CD4-positive, alpha-beta T cell (primary cell): ENCODE measurements at regions not wholly inside any gene's neighbourhood (a gene's known extent, or its start where the extent isn't known, plus 50 kb on each side); places are given as distances from the start of the nearest gene placed in this dataset.

Source experiments
- ATAC-seq: fragments of 200-7000 bp; cut with Tn5 transposase; one replicate; pipeline ENCODE4 v1.10.0; 2022; ENCODE audit warnings: mild to moderate bottlenecking; ENCODE audit not compliant: poor library complexity
- CTCF ChIA-PET: fragments of 350-600 bp; sonication (Branson Sonifier 250); formaldehyde crosslinking; loops from one replicate; lab custom pipeline; 2021; ENCODE audit warnings: antibody characterized with exemption, inconsistent platforms; lab: Charles Lee
- POLR2A ChIA-PET: fragments of 350-600 bp; sonication (Branson Sonifier 250); formaldehyde crosslinking; loops from one replicate; lab custom pipeline; 2021; ENCODE audit warnings: antibody characterized with exemption, inconsistent platforms; lab: Charles Lee
- DNase-seq, 14 experiments: peaks; one replicate each; pipeline ENCODE4 v3.0.0-alpha.2; 2013 to 2020; ENCODE audit warnings: mixed read lengths in 2 of 14
- H3K27ac ChIP-seq, 2 donors: one replicate each; pipeline versions ENCODE4 v1.5.1 to v1.7.0; 2013; ENCODE audit warnings: low read length in 2 of 2, low read depth in 1 of 2, mild to moderate bottlenecking in 1 of 2
- H3K27me3 ChIP-seq, 2 experiments: 1 replicate in 1 of 2; 2 replicates in 1 of 2; pipeline versions ENCODE4 v1.6.1 to v1.7.0; 2013; ENCODE audit warnings: low read length in 2 of 2, control low read depth in 1 of 2, mild to moderate bottlenecking in 1 of 2, moderate library complexity in 1 of 2; ENCODE audit not compliant: insufficient read depth in 2 of 2, control insufficient read depth in 1 of 2
- H3K36me3 ChIP-seq: one replicate; pipeline ENCODE4 v1.6.1; 2013; ENCODE audit warnings: low read length, control low read depth; ENCODE audit not compliant: insufficient read depth
- H3K4me1 ChIP-seq: one replicate; pipeline ENCODE4 v1.6.1; 2013; ENCODE audit warnings: low read length, control low read depth; ENCODE audit not compliant: insufficient read depth
- H3K4me3 ChIP-seq: one replicate; pipeline ENCODE4 v1.5.1; 2013; ENCODE audit warnings: mild to moderate bottlenecking, low read length, moderate library complexity
- H3K9me3 ChIP-seq, 2 experiments: 1 replicate in 1 of 2; 2 replicates in 1 of 2; pipeline versions ENCODE4 v1.6.1 to v1.7.0; 2013; ENCODE audit warnings: low read length in 2 of 2, mild to moderate bottlenecking in 2 of 2, control low read depth in 1 of 2, moderate library complexity in 1 of 2; ENCODE audit not compliant: control insufficient read depth in 1 of 2, insufficient read depth in 1 of 2
- H3K27ac Mint-ChIP-seq: one replicate; pipeline ENCODE4 v1.8.0; 2020; ENCODE audit warnings: mixed read lengths
- H3K27me3 Mint-ChIP-seq: one replicate; pipeline ENCODE4 v1.8.0; 2021; ENCODE audit warnings: mixed read lengths
- H3K36me3 Mint-ChIP-seq: one replicate; pipeline ENCODE4 v1.8.0; 2021; ENCODE audit warnings: low read depth, mixed read lengths
- H3K4me1 Mint-ChIP-seq: one replicate; pipeline ENCODE4 v1.8.0; 2021; ENCODE audit warnings: low read depth, mixed read lengths
- H3K4me3 Mint-ChIP-seq: one replicate; pipeline ENCODE4 v1.8.0; 2020; ENCODE audit warnings: mild to moderate bottlenecking, mixed read lengths
- H3K9me3 Mint-ChIP-seq: one replicate; pipeline ENCODE4 v1.8.0; 2020; ENCODE audit warnings: mixed read lengths
- intact Hi-C, 2 experiments: fragments of 100-400 bp; cut with DNase I in 1 of 2; cut with micrococcal nuclease in 1 of 2; formaldehyde crosslinking; loops; one replicate each; pipeline versions ENCODE4 v1.15.1 to v1.9.0; 2023 to 2025; cut with DNase I, micrococcal nuclease
- TF ChIP-seq, protein P1 (sequence below): fragments of 200-600 bp; IDR thresholded peaks from one replicate; pipeline ENCODE4 v1.8.0; 2022; ENCODE audit warnings: antibody characterized with exemption, mild to moderate bottlenecking

DNA sequence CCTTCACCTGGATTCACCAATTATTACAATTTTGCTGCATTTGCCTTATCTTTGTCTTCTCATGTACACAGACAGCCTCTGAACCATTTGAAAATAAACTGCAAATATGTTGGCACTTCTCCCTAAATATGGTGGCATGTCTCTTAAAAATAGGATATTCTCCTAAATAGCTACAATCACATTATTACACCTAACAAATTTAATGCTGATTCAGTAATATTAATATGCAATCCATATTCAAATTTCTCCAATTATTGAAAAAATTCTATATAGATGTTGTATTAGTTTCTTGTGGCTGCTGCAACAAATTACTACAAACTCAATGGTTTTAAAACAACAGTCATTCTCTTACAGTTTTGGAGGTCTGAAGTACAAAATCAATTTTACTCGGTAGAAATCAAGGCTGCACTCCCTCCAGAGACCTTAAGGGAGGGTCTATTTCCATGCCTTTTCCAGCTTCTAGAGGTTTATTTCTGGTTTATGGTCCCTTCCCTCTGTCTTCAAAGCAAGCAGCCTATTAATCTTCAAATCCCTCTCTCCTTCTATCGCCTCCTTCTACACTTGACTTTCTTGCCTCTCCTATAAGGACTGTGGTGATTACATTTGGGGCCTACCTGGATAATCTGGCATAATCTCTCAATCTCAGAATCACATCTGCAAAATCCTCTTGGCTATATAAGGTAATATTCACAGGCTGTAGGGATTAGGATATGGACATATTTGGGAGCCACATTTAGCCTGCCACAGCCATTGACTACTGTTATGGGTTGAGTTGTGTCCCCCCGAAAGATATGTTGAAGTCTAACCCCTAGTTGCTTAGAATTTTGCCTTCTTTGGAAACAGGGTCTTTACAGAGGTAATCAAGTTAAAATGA lies 52.5 kb upstream of the BOLA1 start:
- intact Hi-C loops = no loop called here
- no peaks in the 10 kb centered on the region for H3K9me3 ChIP-seq
- H3K27me3 ChIP-seq = no peaks in the 10 kb centered on the region
- TF ChIP-seq, protein P1, sequence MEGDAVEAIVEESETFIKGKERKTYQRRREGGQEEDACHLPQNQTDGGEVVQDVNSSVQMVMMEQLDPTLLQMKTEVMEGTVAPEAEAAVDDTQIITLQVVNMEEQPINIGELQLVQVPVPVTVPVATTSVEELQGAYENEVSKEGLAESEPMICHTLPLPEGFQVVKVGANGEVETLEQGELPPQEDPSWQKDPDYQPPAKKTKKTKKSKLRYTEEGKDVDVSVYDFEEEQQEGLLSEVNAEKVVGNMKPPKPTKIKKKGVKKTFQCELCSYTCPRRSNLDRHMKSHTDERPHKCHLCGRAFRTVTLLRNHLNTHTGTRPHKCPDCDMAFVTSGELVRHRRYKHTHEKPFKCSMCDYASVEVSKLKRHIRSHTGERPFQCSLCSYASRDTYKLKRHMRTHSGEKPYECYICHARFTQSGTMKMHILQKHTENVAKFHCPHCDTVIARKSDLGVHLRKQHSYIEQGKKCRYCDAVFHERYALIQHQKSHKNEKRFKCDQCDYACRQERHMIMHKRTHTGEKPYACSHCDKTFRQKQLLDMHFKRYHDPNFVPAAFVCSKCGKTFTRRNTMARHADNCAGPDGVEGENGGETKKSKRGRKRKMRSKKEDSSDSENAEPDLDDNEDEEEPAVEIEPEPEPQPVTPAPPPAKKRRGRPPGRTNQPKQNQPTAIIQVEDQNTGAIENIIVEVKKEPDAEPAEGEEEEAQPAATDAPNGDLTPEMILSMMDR = no peak
- Mint-ChIP-seq H3K9me3 (no peaks in the 10 kb centered on the region), H3K4me1 (peaks cover 68% of the 10 kb centered on the region), H3K27ac (peak overlapping the region; percentile 85), H3K36me3 (peaks cover 65% of the 10 kb centered on the region), H3K4me3 (peak overlapping the region; percentile 89), H3K27me3 (no peaks in the 10 kb centered on the region)
- CTCF ChIA-PET = no interaction called here
- H3K4me3 ChIP-seq = no peak overlapping the region
- DNase-seq (peak in 2 of 14 experiments; percentile 1 to 6), ATAC-seq (no peak)
- peaks cover 25% of the 10 kb centered on the region for H3K4me1 ChIP-seq
- peaks cover 11% of the 10 kb centered on the region for H3K36me3 ChIP-seq
- POLR2A ChIA-PET = interaction anchor here (4.9 kb wide), 1 partner anchor 40 kb away, joined by 259 read pairs; a partner anchor contains a TSS
- H3K27ac ChIP-seq = no peak overlapping the region

DNA sequence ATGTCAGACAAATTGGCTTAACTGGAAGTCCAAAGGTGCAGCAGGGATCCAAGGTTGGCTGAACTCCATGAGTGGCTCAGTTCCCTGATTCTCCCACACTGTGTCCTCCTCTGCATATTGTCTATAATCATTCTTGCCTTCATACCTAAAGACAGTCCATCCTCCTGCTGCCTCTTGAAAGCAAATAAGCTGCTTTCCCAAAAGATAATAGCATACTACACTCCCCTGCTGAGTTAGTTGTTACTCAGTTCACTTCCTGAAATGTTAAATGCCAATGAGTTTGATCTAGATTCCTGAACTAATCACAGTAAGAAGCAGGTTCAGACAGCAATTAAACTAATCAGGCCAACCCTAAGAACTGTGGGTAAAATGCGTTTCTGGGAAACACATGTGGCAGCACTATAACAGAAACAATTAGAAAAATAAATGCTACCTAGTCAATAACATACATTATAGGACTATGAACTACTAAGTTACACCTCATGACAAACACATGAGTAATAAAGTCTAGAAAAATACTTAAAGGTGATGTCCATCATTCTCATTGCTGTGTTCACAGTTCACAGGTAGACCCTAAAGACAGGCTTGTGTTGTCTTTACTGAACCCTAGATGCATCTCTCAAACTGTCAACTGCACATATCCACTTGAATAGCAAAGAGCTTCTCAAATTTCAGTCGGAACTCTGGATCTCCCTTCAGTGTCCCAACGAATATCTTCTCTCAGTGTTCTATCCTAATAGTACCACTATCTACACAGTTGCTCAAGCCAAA lies 50.8 kb upstream of the BOLA1 start:
- POLR2A ChIA-PET = interaction anchor here (1.3 to 2.9 kb wide), 3 partner anchors 36 to 516 kb away, joined by 4 to 185 read pairs (median 9); partner anchors contain the start of gene RPRD2

More for the DNA sequence above, 50.8 kb upstream of the BOLA1 start:
- intact Hi-C loops = no loop called here
- Histone ChIP-seq H3K9me3 (no peaks in the 10 kb centered on the region), H3K27ac (no peak overlapping the region), H3K36me3 (peaks cover 11% of the 10 kb centered on the region), H3K27me3 (no peaks in the 10 kb centered on the region), H3K4me1 (peaks cover 25% of the 10 kb centered on the region), H3K4me3 (peak overlapping the region; percentile 73)
- CTCF ChIA-PET = interaction anchor here (0.7 kb wide), 1 partner anchor 40 kb away, joined by 3 read pairs; no protein-coding TSS in a partner anchor
- TF ChIP-seq, protein P1 = no peak
- Mint-ChIP-seq H3K9me3 (no peaks in the 10 kb centered on the region), H3K4me1 (peaks cover 66% of the 10 kb centered on the region), H3K4me3 (peak overlapping the region; percentile 87), H3K27ac (peak overlapping the region; percentile 91), H3K36me3 (peaks cover 63% of the 10 kb centered on the region), H3K27me3 (no peaks in the 10 kb centered on the region)
- DNase-seq (peak in 3 of 14 experiments; percentile 5 to 26 (median 8)), ATAC-seq (no peak)
